GM13976 (cell line): ENCODE measurements at regions not wholly inside any gene's neighbourhood (a gene's known extent, or its start where the extent isn't known, plus 50 kb on each side); places are given as distances from the start of the nearest gene placed in this dataset.
"Not testable (repeated sequence)": the region's sequence is repeated elsewhere in the genome, so short reads cannot be mapped to it uniquely, and the experiment has no call there.

Experiments used
- DNase-seq: peaks from one replicate; pipeline ENCODE4 v3.0.0; 2012; ENCODE audit warnings: low spot score
- CTCF ChIP-seq: IDR thresholded peaks from 2 replicates; pipeline ENCODE4 v1.5.1; 2012; ENCODE audit warnings: borderline replicate concordance, mild to moderate bottlenecking; ENCODE audit not compliant: insufficient read depth; ENCODE audit errors: extremely low read depth, missing control alignments, control extremely low read depth
- in situ Hi-C: fragments of 300-500 bp; cut with MboI; formaldehyde crosslinking; loops from one replicate; pipeline ENCODE4 v1.12.0; 2022; ENCODE audit warnings: low sequenced_read_pairs, mixed read lengths, inconsistent platforms; ENCODE audit not compliant: unreplicated experiment

GRCh38 chr7:32676249-32676941, 181.1 kb downstream of the AVL9 start:
- in situ Hi-C loops: no loop called here
- DNase-seq: no peak
- TF ChIP-seq CTCF: no peak

GRCh38 chr7:32673275-32673983, 178.1 kb downstream of the AVL9 start:
- no peak for DNase-seq
- no peak for TF ChIP-seq CTCF
- in situ Hi-C loops: no loop called here

GRCh38 chr7:32670110-32671025, 175.1 kb downstream of the AVL9 start:
- no peak for DNase-seq
- TF ChIP-seq CTCF: no peak
- in situ Hi-C loops: no loop called here

GRCh38 chr7:32669173-32669870, 174.0 kb downstream of the AVL9 start:
- DNase-seq, in situ Hi-C loops: not testable (repeated sequence)

- in situ Hi-C loops, DNase-seq: not testable (repeated sequence)
These were observed 173.3 kb downstream of the AVL9 start for GRCh38 chr7:32668387-32669097.

- in situ Hi-C loops, DNase-seq: not testable (repeated sequence)
These were observed 172.3 kb downstream of the AVL9 start for GRCh38 chr7:32667586-32667985.

GRCh38 chr7:32663805-32664211, 168.5 kb downstream of the AVL9 start:
- in situ Hi-C loops, DNase-seq: not testable (repeated sequence)

- in situ Hi-C loops, DNase-seq: not testable (repeated sequence)
These were observed 167.2 kb downstream of the AVL9 start for GRCh38 chr7:32662509-32662908.
